ENCODE measurements at regions not wholly inside any gene's neighbourhood (a gene's known extent, or its start where the extent isn't known, plus 50 kb on each side); places are given as distances from the start of the nearest gene placed in this dataset.
"Not testable (repeated sequence)": the region's sequence is repeated elsewhere in the genome, so short reads cannot be mapped to it uniquely, and the experiment has no call there.

GRCh38 chr6:165167861-165168260 lies 141.5 kb downstream of the C6orf118 start:
- DNase-seq, result no peak

- DNase-seq, result no peak
Measured at GRCh38 chr6:165167311-165167710, 142.1 kb downstream of the C6orf118 start.

- no peak for DNase-seq
Measured at GRCh38 chr6:165163519-165163918, 145.9 kb downstream of the C6orf118 start.

- no peak for DNase-seq
Measured at GRCh38 chr6:165159460-165159859, 149.9 kb downstream of the C6orf118 start.

- no peak for DNase-seq
Measured at GRCh38 chr6:165146456-165146855, 162.9 kb downstream of the C6orf118 start.

GRCh38 chr6:165135889-165136288 lies 173.5 kb downstream of the C6orf118 start:
- no peak for DNase-seq

- no peak for DNase-seq
Measured at GRCh38 chr6:165129086-165129485, 180.3 kb downstream of the C6orf118 start.

- DNase-seq, result not testable (repeated sequence)
Measured at GRCh38 chr6:165127743-165128142, 181.7 kb downstream of the C6orf118 start.

DNA sequence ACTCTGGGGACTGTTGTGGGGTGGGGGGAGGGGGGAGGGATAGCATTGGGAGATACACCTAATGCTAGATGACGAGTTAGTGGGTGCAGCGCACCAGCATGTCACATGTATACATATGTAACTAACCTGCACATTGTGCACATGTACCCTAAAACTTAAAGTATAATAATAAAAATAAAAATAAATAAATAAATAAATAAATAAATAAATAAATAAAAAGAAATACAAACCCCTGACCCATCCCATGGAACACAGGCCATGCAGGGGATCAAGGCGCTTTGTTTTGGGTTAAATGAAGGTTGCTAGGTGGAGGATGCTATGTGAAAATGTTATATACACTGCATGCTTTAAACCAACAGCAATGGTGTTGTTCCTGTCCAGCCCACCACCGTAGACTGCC lies 184.7 kb downstream of the C6orf118 start:
- DNase-seq, result not testable (repeated sequence)

DNA sequence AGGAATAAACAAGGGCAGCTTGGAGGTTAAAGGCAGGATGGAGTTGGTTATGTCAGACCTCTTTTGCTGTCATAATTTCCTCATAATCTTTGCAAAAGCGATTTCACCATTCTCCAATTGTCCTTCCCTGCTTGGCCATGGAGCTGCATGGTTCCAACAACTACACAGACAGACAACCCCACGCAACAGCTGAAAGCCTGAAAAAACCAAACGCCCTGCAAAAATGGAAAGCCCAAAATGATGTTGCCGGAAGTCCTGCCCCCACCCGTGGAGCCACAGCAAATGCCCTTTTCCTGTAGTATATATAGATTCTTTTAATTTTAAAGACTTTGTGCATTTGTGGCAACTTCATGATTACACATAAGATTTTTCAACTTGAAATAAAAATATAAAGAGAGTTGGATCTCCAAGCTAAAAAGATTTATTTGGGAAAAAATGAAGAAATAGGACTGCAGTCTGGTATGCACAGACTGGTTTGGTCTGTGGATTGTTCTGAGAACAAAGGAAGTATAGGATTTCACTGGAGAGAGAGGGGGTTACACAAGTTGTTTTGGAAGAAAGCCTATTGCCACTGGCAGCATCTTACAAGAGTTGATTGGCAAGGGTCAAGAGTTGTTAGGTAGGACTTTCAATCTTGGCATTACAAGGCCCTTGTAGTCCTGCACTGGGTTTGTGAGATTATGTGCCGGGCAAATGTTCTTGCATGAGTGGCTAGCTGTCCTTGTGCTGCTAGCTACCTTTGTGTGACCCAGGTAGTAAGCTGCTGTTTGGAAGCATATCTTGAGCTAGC lies 190.0 kb downstream of the C6orf118 start:
- no peak for DNase-seq

GRCh38 chr6:165118736-165119135 lies 190.7 kb downstream of the C6orf118 start:
- no peak for DNase-seq

- no peak for DNase-seq
Measured at GRCh38 chr6:165117806-165118205, 191.6 kb downstream of the C6orf118 start.

DNA sequence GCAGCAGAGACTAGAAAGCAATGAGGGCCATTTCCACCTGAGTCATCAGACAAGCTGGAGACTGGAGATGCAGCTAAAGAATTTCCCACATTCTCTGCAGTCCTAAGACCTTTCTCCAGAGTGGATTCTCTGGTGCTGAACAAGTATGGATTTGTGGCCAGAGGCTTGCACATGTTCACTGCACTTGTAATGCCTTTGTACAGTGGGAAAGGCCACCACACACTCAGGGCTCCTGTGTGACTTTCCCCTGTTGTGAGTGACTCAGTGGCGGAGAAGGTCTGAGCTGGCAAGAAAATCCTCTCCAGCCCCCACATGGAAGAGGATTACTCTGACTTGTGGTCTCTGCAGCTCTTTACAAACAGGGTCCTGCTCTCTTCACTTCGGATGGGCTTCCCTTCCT lies 192.3 kb downstream of the C6orf118 start:
- no peak for DNase-seq

DNA sequence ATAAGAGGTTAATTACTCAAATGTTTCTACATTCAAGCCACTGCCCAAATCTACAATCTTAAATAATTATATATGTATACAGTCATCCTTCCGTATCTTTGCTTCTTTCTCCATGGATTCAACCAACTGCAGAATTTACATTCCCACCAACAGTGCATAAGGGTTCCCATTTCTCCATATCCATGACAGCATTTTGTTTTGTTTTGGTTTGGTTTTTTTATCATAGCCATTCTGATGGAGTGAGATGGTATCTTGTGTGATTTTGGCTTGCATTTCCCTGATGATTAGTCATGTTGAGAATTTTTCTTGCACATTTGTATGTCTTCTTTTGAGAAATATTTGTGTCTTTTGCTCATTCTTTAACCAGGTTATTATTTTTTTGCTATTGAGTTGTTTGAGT lies 198.5 kb downstream of the C6orf118 start:
- DNase-seq, result no peak

- DNase-seq, result no peak
Measured at GRCh38 chr6:165109011-165109410, 200.4 kb downstream of the C6orf118 start.

- DNase-seq, result no peak
Measured at GRCh38 chr6:165106261-165106660, 203.1 kb downstream of the C6orf118 start.

DNA sequence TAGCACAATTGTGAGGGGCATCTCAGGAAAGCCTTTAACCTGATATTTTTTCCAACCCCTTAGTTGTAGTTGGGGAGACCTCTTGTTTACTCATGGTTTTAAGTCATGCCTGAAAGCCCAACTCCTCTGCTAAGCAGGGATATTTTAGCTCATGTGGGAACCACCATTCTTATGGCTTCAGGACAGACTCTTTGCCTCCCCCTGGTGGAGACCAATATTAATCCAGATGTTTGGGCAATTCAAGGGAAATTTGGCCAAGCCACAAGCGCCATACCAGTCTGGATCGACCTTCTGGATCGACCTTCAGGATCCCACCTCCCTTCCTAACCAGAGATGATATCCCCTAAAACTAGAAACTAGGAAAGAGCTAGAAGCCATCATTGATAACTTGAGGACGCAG lies 211.2 kb downstream of the C6orf118 start:
- no peak for DNase-seq

DNA sequence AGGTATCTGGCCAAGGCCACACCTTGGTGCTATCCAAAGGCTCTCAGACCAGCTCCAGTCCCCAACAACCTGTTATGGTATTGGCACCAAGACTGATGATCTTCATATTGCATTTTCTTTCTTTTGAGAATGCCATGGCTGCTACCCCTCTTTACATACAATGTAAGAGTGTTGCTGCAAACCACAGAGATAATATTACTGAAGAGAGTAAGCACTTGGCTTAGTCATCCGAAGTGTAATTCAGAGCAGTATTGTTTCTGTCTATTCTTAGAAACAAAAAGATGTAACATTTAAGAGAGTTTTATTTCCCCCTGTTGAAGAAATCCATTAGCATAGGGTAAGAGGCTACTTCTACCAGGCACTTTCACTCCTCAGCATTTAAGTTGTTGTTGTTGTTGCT lies 212.5 kb downstream of the C6orf118 start:
- no peak for DNase-seq

DNA sequence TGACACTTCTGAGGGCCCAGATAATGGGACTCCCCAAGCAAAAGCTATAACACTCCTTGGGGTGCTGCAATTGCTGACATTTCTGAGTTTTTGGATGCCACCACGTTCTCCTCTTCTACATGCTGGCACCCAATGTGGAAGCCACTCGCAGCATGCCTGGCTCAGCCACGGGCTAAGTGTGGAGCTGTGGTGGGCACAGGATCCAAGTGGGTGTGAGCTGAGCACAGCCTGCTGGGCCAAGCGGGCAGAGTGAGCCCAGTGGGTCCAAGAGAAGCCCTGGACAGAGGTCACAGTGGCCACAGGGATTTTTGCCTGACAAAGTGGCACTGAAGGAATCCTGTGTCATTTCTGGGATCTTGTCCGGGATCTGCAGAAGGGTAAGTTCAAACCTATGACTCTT lies 213.2 kb downstream of the C6orf118 start:
- DNase-seq, result no peak

- DNase-seq, result no peak
Measured at GRCh38 chr6:165092881-165093595, 216.4 kb downstream of the C6orf118 start.

GRCh38 chr6:165091121-165091785 lies 218.2 kb downstream of the C6orf118 start:
- DNase-seq, result no peak

DNA sequence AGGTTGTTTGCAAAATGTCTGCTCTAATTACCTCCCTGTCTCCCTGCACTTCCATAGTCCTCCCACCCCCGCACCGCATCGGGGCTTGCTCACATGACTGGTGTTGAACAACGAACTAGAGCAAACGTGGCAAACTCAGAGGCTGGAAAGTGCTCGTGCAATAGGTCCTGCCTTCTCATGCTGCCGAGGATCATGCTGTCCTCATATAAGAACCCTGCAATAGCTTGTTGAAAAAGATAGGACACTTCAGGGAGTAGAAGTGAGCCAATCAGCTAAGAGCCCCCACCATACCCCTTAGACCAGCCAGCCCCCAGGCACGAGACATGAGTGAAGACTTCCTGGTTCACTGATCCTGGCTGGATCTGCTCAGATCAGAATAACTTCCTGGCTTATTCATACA lies 219.2 kb downstream of the C6orf118 start:
- no peak for DNase-seq

DNA sequence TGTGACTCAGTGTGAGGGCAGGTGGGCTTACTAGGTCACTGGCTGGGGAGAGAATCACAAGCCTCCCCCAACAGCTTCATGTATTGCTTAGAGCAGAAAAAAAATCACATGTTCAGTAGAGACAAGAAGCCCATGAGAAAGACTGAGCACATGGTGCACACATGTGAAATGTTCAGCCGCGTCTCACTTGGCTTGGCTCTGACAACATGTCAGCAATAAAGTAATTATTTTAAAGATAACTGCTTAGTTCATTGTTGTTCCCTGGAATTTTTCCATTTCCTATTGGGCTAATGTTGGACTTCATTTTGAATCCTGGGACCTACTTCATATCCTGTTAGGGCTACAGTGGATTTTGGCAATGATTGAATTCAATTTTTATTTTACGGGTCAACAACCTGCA lies 222.6 kb downstream of the C6orf118 start:
- no peak for DNase-seq
